ENCODE measurements at regions not wholly inside any gene's neighbourhood (a gene's known extent, or its start where the extent isn't known, plus 50 kb on each side); places are given as distances from the start of the nearest gene placed in this dataset.

DNA sequence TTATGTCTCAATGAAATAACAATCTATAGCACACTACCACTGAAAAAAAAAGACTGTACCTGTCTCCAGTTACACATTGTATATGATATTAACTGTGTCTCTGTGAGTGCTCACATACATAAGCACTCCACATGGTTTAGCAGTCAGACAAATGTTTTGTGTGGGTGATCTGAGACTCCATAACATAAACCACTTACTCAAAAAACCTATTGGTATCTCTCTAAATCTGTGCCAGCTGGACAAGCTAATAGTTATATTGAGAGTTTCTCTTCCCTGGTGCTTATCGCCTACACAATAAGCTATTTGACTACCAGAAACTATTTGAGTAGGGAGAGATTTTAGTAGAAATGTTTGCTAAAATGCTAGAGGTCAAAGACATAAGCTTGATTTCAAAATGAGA lies 190.1 kb upstream of the AGR3 start:
- H2BK20ac ChIP-seq (ENCODE audit: low read depth, low read length, poor library complexity, severe bottlenecking), result no peak overlapping the region
- no peak overlapping the region for H2AK5ac ChIP-seq (ENCODE audit: insufficient read length, low read length)
- H3K14ac ChIP-seq (ENCODE audit: insufficient read depth, low read length), result no peak overlapping the region
- no peak overlapping the region for H3K27ac Mint-ChIP-seq
- TF ChIP-seq, protein P1, sequence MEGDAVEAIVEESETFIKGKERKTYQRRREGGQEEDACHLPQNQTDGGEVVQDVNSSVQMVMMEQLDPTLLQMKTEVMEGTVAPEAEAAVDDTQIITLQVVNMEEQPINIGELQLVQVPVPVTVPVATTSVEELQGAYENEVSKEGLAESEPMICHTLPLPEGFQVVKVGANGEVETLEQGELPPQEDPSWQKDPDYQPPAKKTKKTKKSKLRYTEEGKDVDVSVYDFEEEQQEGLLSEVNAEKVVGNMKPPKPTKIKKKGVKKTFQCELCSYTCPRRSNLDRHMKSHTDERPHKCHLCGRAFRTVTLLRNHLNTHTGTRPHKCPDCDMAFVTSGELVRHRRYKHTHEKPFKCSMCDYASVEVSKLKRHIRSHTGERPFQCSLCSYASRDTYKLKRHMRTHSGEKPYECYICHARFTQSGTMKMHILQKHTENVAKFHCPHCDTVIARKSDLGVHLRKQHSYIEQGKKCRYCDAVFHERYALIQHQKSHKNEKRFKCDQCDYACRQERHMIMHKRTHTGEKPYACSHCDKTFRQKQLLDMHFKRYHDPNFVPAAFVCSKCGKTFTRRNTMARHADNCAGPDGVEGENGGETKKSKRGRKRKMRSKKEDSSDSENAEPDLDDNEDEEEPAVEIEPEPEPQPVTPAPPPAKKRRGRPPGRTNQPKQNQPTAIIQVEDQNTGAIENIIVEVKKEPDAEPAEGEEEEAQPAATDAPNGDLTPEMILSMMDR (conservative IDR thresholded peaks at IDR 0.05), result no peak
- H3K56ac ChIP-seq (ENCODE audit: insufficient read length, low read depth, low read length), result no peak overlapping the region
- H3K23me2 ChIP-seq (ENCODE audit: insufficient read length, low read depth, low read length, poor library complexity, severe bottlenecking), result no peaks in the 10 kb centered on the region
- no peak overlapping the region for H3K18ac ChIP-seq (ENCODE audit: insufficient read length, low read depth, low read length)
- DNase-seq, result no peak
- no peaks in the 10 kb centered on the region for H4K20me1 ChIP-seq (ENCODE audit: control insufficient read depth, insufficient read depth, insufficient read length)
- no peak overlapping the region for H3K9ac ChIP-seq (ENCODE audit: extremely low read depth, insufficient read length, low read length)
- no peaks in the 10 kb centered on the region for H3K79me2 ChIP-seq (ENCODE audit: insufficient read depth, low read length)
- H2BK12ac ChIP-seq (ENCODE audit: insufficient read length, low read depth, low read length), result no peak overlapping the region
- no peak overlapping the region for H2BK5ac ChIP-seq (ENCODE audit: insufficient read length, low read length)
- no peaks in the 10 kb centered on the region; the same call in 1 of the 2 replicates for H3K27me3 Mint-ChIP-seq (ENCODE audit: low read depth)
- no peak overlapping the region for H3K23ac ChIP-seq (ENCODE audit: insufficient read length, low read depth, low read length)
- no peak overlapping the region for H2BK120ac ChIP-seq (ENCODE audit: low read depth, low read length, poor library complexity, severe bottlenecking)
- no peak overlapping the region for H3K4ac ChIP-seq (ENCODE audit: low read depth, low read length)
- H3K9me3 Mint-ChIP-seq, result no peaks in the 10 kb centered on the region
- H2AFZ ChIP-seq (ENCODE audit: low read length), result no peak overlapping the region
- no peak overlapping the region for H4K8ac ChIP-seq (replicated peaks; ENCODE audit: insufficient read length, low read depth, low read length)
- no peak overlapping the region for H3K4me2 ChIP-seq (ENCODE audit: insufficient read depth, insufficient read length, low read length)
- H3T11ph ChIP-seq (ENCODE audit: low read length), result no peak overlapping the region
- no peaks in the 10 kb centered on the region for H3K4me1 ChIP-seq (ENCODE audit: insufficient read depth, low read length)
- no peak overlapping the region for H2BK15ac ChIP-seq (ENCODE audit: low read depth, low read length)
- no peaks in the 10 kb centered on the region for H3K4me1 Mint-ChIP-seq
- no peak overlapping the region for H4K5ac ChIP-seq (ENCODE audit: insufficient read length, low read depth, low read length)
- no peak overlapping the region for H3K4me3 Mint-ChIP-seq
- no peaks in the 10 kb centered on the region for H3K9me3 ChIP-seq (ENCODE audit: control insufficient read depth, low read depth, low read length)
- H3K36me3 Mint-ChIP-seq (ENCODE audit: insufficient read depth in 1 of 3, low read depth in 3 of 3), result no peaks in the 10 kb centered on the region
- no peaks in the 10 kb centered on the region for H3K27me3 ChIP-seq (ENCODE audit: insufficient read depth, low read length)
- no peak overlapping the region for H3K27ac ChIP-seq (ENCODE audit: insufficient read length, low read depth, low read length)
- H3K79me1 ChIP-seq (ENCODE audit: insufficient read depth, low read depth, low read length, poor library complexity, severe bottlenecking), result no peaks in the 10 kb centered on the region
- H4K91ac ChIP-seq (ENCODE audit: insufficient read length, low read depth, low read length), result no peak overlapping the region
- no CpG with 5 or more reads among the region's 1 CpG for WGBS (ENCODE audit: extremely low coverage, insufficient read length, low lambda C conversion rate)
